ENCODE measurements at regions not wholly inside any gene's neighbourhood (a gene's known extent, or its start where the extent isn't known, plus 50 kb on each side); places are given as distances from the start of the nearest gene placed in this dataset.

DNA sequence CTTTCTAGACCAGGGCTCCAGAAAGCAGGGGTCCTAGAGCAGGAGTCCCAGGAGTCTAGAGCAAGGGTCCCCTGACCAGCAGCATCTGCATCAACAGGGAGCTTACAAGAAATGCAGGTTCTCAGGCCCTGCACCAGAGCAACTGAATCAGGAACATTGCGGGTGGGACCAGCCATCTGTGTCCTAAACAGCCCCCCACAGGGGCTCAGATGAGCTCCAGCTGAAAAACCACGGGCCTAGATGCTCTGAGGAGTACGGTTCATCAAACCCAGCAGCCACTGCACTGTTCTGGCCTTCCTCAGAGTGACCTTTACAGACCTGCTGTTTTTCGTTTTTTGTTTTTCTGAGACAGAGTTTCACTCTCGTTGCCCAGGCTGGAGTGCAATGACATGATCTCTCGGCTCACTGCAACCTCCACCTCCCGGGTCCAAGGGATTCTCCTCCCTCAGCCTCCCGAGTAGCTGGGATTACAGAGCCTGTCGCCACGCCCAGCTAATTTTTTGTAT, 438.2 kb downstream of the SOX9 start:
- intact Hi-C loops (cut with DNase I): loop anchor here in 1 of 2 donors (10.0 kb wide), 1 partner anchor 596 kb away; no protein-coding TSS in a partner anchor
- H3K27me3 ChIP-seq (ENCODE audit: control insufficient read depth in 1 of 2, insufficient read depth in 2 of 2, low read length in 1 of 2): no peaks in the 10 kb centered on the region
- peak in 1 of 2 donors; percentile 55 for DNase-seq
- no peak for ATAC-seq (ENCODE audit: low FRiP score)
- H3K9me3 ChIP-seq (ENCODE audit: control insufficient read depth, low read length): no peaks in the 10 kb centered on the region
- WGBS, 2 donors: 90 to 93% methylated on average over 10 of the region's 10 CpGs
- H3K27ac ChIP-seq (ENCODE audit: low read depth in 1 of 2, low read length in 2 of 2): no peak overlapping the region
- H3K4me3 ChIP-seq (ENCODE audit: low read length in 2 of 2): no peak overlapping the region
- H3K36me3 ChIP-seq (ENCODE audit: control insufficient read depth in 1 of 2, insufficient read depth in 2 of 2, low read length in 1 of 2): no peaks in the 10 kb centered on the region
- no peaks in the 10 kb centered on the region for H3K4me1 ChIP-seq (ENCODE audit: control insufficient read depth in 1 of 2, insufficient read depth in 2 of 2, low read length in 2 of 2)

- Histone ChIP-seq H3K36me3 (ENCODE audit: control insufficient read depth in 1 of 2, insufficient read depth in 2 of 2, low read length in 1 of 2) (no peaks in the 10 kb centered on the region), H3K9me3 (ENCODE audit: control insufficient read depth, low read length) (no peaks in the 10 kb centered on the region), H3K27me3 (ENCODE audit: control insufficient read depth in 1 of 2, insufficient read depth in 2 of 2, low read length in 1 of 2) (no peaks in the 10 kb centered on the region), H3K4me1 (ENCODE audit: control insufficient read depth in 1 of 2, insufficient read depth in 2 of 2, low read length in 2 of 2) (no peaks in the 10 kb centered on the region), H3K27ac (ENCODE audit: low read depth in 1 of 2, low read length in 2 of 2) (no peak overlapping the region), H3K4me3 (ENCODE audit: low read length in 2 of 2) (no peak overlapping the region)
- ATAC-seq (ENCODE audit: low FRiP score) (peak; percentile 66), DNase-seq (peak in 1 of 2 donors; percentile 63)
- intact Hi-C loops (cut with DNase I): loop anchor here in 1 of 2 donors (5.0 kb wide), 1 partner anchor 597 kb away; no protein-coding TSS in a partner anchor
- 46 to 54% methylated on average over 24 of the region's 24 CpGs for WGBS, 2 donors
These were observed 439.8 kb downstream of the SOX9 start for GRCh38 chr17:72560303-72561247.

DNA sequence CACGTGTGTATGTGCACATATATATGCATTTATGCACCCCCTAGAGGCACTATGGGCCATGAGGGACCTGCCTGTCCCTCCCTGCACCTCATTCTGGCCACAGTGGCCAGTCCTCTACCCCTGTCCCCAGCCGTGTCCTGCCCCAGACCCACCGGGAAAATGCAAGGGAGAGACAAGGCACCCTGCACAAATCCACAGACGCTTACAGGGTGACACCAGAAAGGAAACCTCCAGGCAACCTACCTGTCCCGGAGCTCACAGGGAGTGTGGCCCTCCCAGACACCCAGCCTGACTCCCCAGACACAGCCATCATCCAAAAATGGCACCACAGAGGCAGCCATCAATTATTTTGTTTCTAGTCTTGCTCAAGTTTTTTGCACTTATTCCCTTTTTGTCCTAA, 440.4 kb downstream of the SOX9 start:
- intact Hi-C loops (cut with DNase I): loop anchor here in 1 of 2 donors (5.0 kb wide), 1 partner anchor 596 kb away; no protein-coding TSS in a partner anchor
- DNase-seq (peak in 1 of 2 donors; percentile 21), ATAC-seq (ENCODE audit: low FRiP score) (no peak)
- H3K9me3 ChIP-seq (ENCODE audit: control insufficient read depth, low read length): no peaks in the 10 kb centered on the region
- 54 to 68% methylated on average over 5 of the region's 5 CpGs for WGBS, 2 donors
- no peaks in the 10 kb centered on the region for H3K27me3 ChIP-seq (ENCODE audit: control insufficient read depth in 1 of 2, insufficient read depth in 2 of 2, low read length in 1 of 2)
- no peak overlapping the region for H3K27ac ChIP-seq (ENCODE audit: low read depth in 1 of 2, low read length in 2 of 2)
- no peaks in the 10 kb centered on the region for H3K4me1 ChIP-seq (ENCODE audit: control insufficient read depth in 1 of 2, insufficient read depth in 2 of 2, low read length in 2 of 2)
- H3K36me3 ChIP-seq (ENCODE audit: control insufficient read depth in 1 of 2, insufficient read depth in 2 of 2, low read length in 1 of 2): no peaks in the 10 kb centered on the region
- H3K4me3 ChIP-seq (ENCODE audit: low read length in 2 of 2): no peak overlapping the region

- no peaks in the 10 kb centered on the region for H3K27me3 ChIP-seq (ENCODE audit: control insufficient read depth in 1 of 2, insufficient read depth in 2 of 2, low read length in 1 of 2)
- no peaks in the 10 kb centered on the region for H3K4me1 ChIP-seq (ENCODE audit: control insufficient read depth in 1 of 2, insufficient read depth in 2 of 2, low read length in 2 of 2)
- no peaks in the 10 kb centered on the region for H3K9me3 ChIP-seq (ENCODE audit: control insufficient read depth, low read length)
- intact Hi-C loops (cut with DNase I): loop anchor here in 1 of 2 donors (5.0 kb wide), 1 partner anchor 596 kb away; no protein-coding TSS in a partner anchor
- H3K27ac ChIP-seq (ENCODE audit: low read depth in 1 of 2, low read length in 2 of 2): no peak overlapping the region
- DNase-seq (peak in 1 of 2 donors; percentile 45), ATAC-seq (ENCODE audit: low FRiP score) (no peak)
- no peak overlapping the region for H3K4me3 ChIP-seq (ENCODE audit: low read length in 2 of 2)
- H3K36me3 ChIP-seq (ENCODE audit: control insufficient read depth in 1 of 2, insufficient read depth in 2 of 2, low read length in 1 of 2): no peaks in the 10 kb centered on the region
- 84 to 87% methylated on average over 6 of the region's 6 CpGs for WGBS, 2 donors
These were observed 440.9 kb downstream of the SOX9 start for GRCh38 chr17:72561680-72562079.

DNA sequence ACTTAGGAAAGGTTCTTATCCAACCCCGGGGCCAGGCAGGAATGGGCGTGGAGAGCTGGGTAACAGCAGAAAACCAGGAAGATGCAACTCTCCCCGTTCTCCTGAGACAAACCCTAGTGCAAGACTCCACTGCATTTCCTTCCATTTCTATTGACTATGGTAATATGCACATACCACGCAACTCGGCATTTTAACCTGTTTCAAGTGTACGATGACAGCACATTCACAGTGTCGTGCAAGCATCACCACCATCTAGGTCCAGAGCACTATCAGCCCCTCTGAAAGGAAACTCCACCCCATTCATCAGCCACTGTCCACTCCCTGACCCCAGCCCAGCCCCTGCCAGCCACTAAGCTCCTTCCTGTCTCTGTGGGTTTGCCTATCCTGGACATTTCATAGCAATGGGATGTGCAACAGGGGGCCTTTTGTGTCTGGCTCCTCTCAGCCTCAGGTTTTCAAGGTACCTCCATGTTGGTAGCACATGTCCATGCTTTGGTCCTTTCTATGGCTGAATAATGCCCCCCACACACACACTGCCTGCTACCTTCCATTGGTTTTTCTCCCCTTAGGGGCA, 441.9 kb downstream of the SOX9 start:
- DNase-seq (no peak), ATAC-seq (ENCODE audit: low FRiP score) (no peak)
- intact Hi-C loops (cut with DNase I): loop anchor here in 1 of 2 donors (5.0 kb wide), 1 partner anchor 595 kb away; no protein-coding TSS in a partner anchor
- Histone ChIP-seq H3K9me3 (ENCODE audit: control insufficient read depth, low read length) (no peaks in the 10 kb centered on the region), H3K27me3 (ENCODE audit: control insufficient read depth in 1 of 2, insufficient read depth in 2 of 2, low read length in 1 of 2) (no peaks in the 10 kb centered on the region), H3K36me3 (ENCODE audit: control insufficient read depth in 1 of 2, insufficient read depth in 2 of 2, low read length in 1 of 2) (no peaks in the 10 kb centered on the region), H3K4me3 (ENCODE audit: low read length in 2 of 2) (no peak overlapping the region), H3K4me1 (ENCODE audit: control insufficient read depth in 1 of 2, insufficient read depth in 2 of 2, low read length in 2 of 2) (no peaks in the 10 kb centered on the region), H3K27ac (ENCODE audit: low read depth in 1 of 2, low read length in 2 of 2) (no peak overlapping the region)
- WGBS, 2 donors: 78 to 79% methylated on average over 7 of the region's 7 CpGs

- H3K9me3 ChIP-seq (ENCODE audit: control insufficient read depth, low read length): no peaks in the 10 kb centered on the region
- ATAC-seq (ENCODE audit: low FRiP score): no peak
- H3K4me1 ChIP-seq (ENCODE audit: control insufficient read depth in 1 of 2, insufficient read depth in 2 of 2, low read length in 2 of 2): no peaks in the 10 kb centered on the region
- H3K27ac ChIP-seq (ENCODE audit: low read depth in 1 of 2, low read length in 2 of 2): no peak overlapping the region
- H3K36me3 ChIP-seq (ENCODE audit: control insufficient read depth in 1 of 2, insufficient read depth in 2 of 2, low read length in 1 of 2): no peaks in the 10 kb centered on the region
- DNase-seq: no peak
- no peak overlapping the region for H3K4me3 ChIP-seq (ENCODE audit: low read length in 2 of 2)
- WGBS, 2 donors: 83 to 84% methylated on average over 7 of the region's 7 CpGs
- no peaks in the 10 kb centered on the region for H3K27me3 ChIP-seq (ENCODE audit: control insufficient read depth in 1 of 2, insufficient read depth in 2 of 2, low read length in 1 of 2)
- intact Hi-C loops (cut with DNase I): loop anchor here in 1 of 2 donors (5.0 kb wide), 1 partner anchor 593 kb away; no protein-coding TSS in a partner anchor
These were observed 443.1 kb downstream of the SOX9 start for GRCh38 chr17:72563952-72564351.

DNA sequence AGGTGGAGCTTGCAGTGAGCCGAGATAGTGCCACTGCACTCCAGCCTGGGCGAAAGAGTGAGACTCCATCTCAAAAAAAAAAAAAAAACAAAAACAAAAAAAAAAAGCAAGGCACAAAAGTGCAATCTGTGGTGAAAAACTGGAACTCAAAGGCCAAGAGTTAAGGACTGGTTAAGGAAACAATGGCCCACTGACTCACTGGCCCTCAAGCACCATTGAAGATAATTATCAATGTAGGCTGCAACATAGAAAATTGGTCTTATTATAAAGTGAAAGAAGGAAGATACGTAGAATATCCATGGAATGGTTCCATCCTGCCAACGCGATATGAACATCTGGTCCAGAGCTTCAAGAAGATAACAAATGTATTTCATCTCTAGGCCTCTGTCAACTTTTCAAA, 444.2 kb downstream of the SOX9 start:
- ATAC-seq (ENCODE audit: low FRiP score): no peak
- intact Hi-C loops (cut with DNase I): no loop called here
- WGBS, 2 donors: 92% methylated on average over 5 of the region's 5 CpGs

GRCh38 chr17:72565758-72566157, 444.9 kb downstream of the SOX9 start:
- no peak overlapping the region for H3K4me3 ChIP-seq (ENCODE audit: low read length in 2 of 2)
- no peak for ATAC-seq (ENCODE audit: low FRiP score)
- intact Hi-C loops (cut with DNase I): no loop called here

More for the DNA sequence above, 444.2 kb downstream of the SOX9 start:
- Histone ChIP-seq H3K4me3 (ENCODE audit: low read length in 2 of 2) (no peak overlapping the region), H3K36me3 (ENCODE audit: control insufficient read depth in 1 of 2, insufficient read depth in 2 of 2, low read length in 1 of 2) (no peaks in the 10 kb centered on the region), H3K9me3 (ENCODE audit: control insufficient read depth, low read length) (no peaks in the 10 kb centered on the region), H3K27ac (ENCODE audit: low read depth in 1 of 2, low read length in 2 of 2) (no peak overlapping the region), H3K27me3 (ENCODE audit: control insufficient read depth in 1 of 2, insufficient read depth in 2 of 2, low read length in 1 of 2) (no peaks in the 10 kb centered on the region), H3K4me1 (ENCODE audit: control insufficient read depth in 1 of 2, insufficient read depth in 2 of 2, low read length in 2 of 2) (no peaks in the 10 kb centered on the region)
- no peak for DNase-seq

More at GRCh38 chr17:72565758-72566157, 444.9 kb downstream of the SOX9 start:
- no peaks in the 10 kb centered on the region for H3K36me3 ChIP-seq (ENCODE audit: control insufficient read depth in 1 of 2, insufficient read depth in 2 of 2, low read length in 1 of 2)
- H3K4me1 ChIP-seq (ENCODE audit: control insufficient read depth in 1 of 2, insufficient read depth in 2 of 2, low read length in 2 of 2): no peaks in the 10 kb centered on the region
- no peaks in the 10 kb centered on the region for H3K9me3 ChIP-seq (ENCODE audit: control insufficient read depth, low read length)
- WGBS, 2 donors: 57 to 69% methylated on average over 7 of the region's 7 CpGs
- H3K27me3 ChIP-seq (ENCODE audit: control insufficient read depth in 1 of 2, insufficient read depth in 2 of 2, low read length in 1 of 2): no peaks in the 10 kb centered on the region
- no peak overlapping the region for H3K27ac ChIP-seq (ENCODE audit: low read depth in 1 of 2, low read length in 2 of 2)
- no peak for DNase-seq
